Right renal cortex interstitium (tissue), 3 donors: ENCODE measurements at regions not wholly inside any gene's neighbourhood (a gene's known extent, or its start where the extent isn't known, plus 50 kb on each side); places are given as distances from the start of the nearest gene placed in this dataset.
A peak's percentile ranks its signal among the peaks of the same experiment; 100 is the strongest.
"Not testable (repeated sequence)": the region's sequence is repeated elsewhere in the genome, so short reads cannot be mapped to it uniquely, and the experiment has no call there.

Experiments
- DNase-seq, 3 donors: peaks; one replicate each; pipeline ENCODE4 v3.0.0-alpha.2; 2013; ENCODE audit warnings: low read depth in 3 of 3, low spot score in 2 of 3

GRCh38 chr2:234251326-234252271 lies 201.1 kb downstream of the SPP2 start:
- DNase-seq, result no peak

- no peak for DNase-seq
These were observed 200.4 kb downstream of the SPP2 start for GRCh38 chr2:234250926-234251325.

- no peak for DNase-seq
These were observed 199.4 kb downstream of the SPP2 start for GRCh38 chr2:234249873-234250272.

- no peak for DNase-seq
These were observed 198.7 kb downstream of the SPP2 start for GRCh38 chr2:234249034-234249735.

- DNase-seq, result not testable (repeated sequence)
These were observed 197.8 kb downstream of the SPP2 start for GRCh38 chr2:234248213-234248710.

GRCh38 chr2:234247453-234248180 lies 197.1 kb downstream of the SPP2 start:
- DNase-seq, result no peak

GRCh38 chr2:234245945-234246344 lies 195.4 kb downstream of the SPP2 start:
- no peak for DNase-seq

- DNase-seq, result no peak
These were observed 193.5 kb downstream of the SPP2 start for GRCh38 chr2:234243871-234244565.

- DNase-seq, result no peak
These were observed 191.9 kb downstream of the SPP2 start for GRCh38 chr2:234242459-234242836.

- peak; percentile 64 to 78 (median 69) for DNase-seq
These were observed 191.4 kb downstream of the SPP2 start for GRCh38 chr2:234241656-234242458.

GRCh38 chr2:234240917-234241316 lies 190.4 kb downstream of the SPP2 start:
- no peak for DNase-seq

- DNase-seq, result no peak
These were observed 184.7 kb downstream of the SPP2 start for GRCh38 chr2:234235191-234235590.

GRCh38 chr2:234231460-234231859 lies 181.0 kb downstream of the SPP2 start:
- DNase-seq, result no peak

GRCh38 chr2:234219046-234219310 lies 168.5 kb downstream of the SPP2 start:
- DNase-seq, result no peak

- no peak for DNase-seq
These were observed 168.0 kb downstream of the SPP2 start for GRCh38 chr2:234218266-234219045.

- DNase-seq, result no peak
These were observed 162.0 kb downstream of the SPP2 start for GRCh38 chr2:234212534-234212933.

- no peak for DNase-seq
These were observed 161.3 kb downstream of the SPP2 start for GRCh38 chr2:234211797-234212196.

GRCh38 chr2:234206738-234207137 lies 156.2 kb downstream of the SPP2 start:
- no peak for DNase-seq

GRCh38 chr2:234204480-234204879 lies 154.0 kb downstream of the SPP2 start:
- no peak for DNase-seq
